ENCODE measurements at regions not wholly inside any gene's neighbourhood (a gene's known extent, or its start where the extent isn't known, plus 50 kb on each side); places are given as distances from the start of the nearest gene placed in this dataset.

DNA sequence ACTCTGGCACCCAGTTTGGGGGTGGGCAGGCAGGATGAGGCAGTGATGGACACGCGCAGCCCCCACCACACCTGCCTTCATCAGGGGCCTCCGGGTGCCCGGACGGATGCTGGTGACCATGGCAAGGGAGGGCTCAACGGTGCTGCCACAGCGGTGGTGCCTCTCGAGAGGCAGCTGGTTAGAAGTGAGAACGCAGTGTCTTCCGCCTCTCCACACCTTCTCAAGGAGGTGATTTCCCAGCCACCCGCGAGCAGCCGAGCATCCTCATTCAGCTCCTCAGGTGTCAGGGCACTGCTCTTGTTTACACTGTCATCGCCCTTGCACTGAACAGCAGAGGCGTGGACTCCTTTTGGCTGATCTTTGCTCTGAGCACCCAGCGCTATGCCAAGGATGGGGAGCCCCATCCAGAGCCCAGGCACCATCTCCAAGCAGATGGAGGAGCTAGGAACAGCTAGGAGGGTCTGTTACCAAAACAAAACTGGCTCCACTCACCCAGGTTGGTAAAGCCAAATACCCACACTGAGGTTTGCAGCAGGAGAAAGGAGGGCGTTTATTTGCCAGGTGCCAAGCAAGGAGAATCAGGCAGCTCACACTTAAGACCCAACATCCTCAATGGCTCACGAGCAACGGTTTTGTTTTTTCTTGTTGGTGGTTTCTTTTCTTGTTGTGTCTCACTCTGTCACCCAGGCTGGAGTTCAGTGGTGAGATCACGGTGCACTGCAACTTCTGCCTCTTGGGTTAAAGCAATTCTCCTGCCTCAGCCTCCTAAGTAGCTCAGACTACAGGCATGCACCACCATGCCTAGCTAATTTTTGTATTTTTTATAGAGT is 174.3 kb upstream of the TNRC6C start:
- intact Hi-C loops (cut with DNase I; ENCODE audit: low total_unique reads), result no loop called here
- Histone ChIP-seq H3K36me3 (no peaks in the 10 kb centered on the region), H3K9me3 (no peaks in the 10 kb centered on the region), H3K4me3 (no peak overlapping the region), H3K27ac (no peak overlapping the region), H3K27me3 (no peaks in the 10 kb centered on the region), H3K4me1 (peaks cover 0 to 11% of the 10 kb centered on the region in 2 donors)
- no peak for DNase-seq (ENCODE audit: low spot score in 2 of 2)
- TF ChIP-seq POLR2A (IDR thresholded peaks at IDR 0.05) (no peak), POLR2AphosphoS5 (IDR thresholded peaks at IDR 0.05) (no peak)
- TF ChIP-seq, protein P1, sequence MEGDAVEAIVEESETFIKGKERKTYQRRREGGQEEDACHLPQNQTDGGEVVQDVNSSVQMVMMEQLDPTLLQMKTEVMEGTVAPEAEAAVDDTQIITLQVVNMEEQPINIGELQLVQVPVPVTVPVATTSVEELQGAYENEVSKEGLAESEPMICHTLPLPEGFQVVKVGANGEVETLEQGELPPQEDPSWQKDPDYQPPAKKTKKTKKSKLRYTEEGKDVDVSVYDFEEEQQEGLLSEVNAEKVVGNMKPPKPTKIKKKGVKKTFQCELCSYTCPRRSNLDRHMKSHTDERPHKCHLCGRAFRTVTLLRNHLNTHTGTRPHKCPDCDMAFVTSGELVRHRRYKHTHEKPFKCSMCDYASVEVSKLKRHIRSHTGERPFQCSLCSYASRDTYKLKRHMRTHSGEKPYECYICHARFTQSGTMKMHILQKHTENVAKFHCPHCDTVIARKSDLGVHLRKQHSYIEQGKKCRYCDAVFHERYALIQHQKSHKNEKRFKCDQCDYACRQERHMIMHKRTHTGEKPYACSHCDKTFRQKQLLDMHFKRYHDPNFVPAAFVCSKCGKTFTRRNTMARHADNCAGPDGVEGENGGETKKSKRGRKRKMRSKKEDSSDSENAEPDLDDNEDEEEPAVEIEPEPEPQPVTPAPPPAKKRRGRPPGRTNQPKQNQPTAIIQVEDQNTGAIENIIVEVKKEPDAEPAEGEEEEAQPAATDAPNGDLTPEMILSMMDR (IDR thresholded peaks at IDR 0.05), result no peak

GRCh38 chr17:77785312-77785905 is 173.1 kb upstream of the TNRC6C start:
- DNase-seq (ENCODE audit: low spot score in 2 of 2), result no peak

DNA sequence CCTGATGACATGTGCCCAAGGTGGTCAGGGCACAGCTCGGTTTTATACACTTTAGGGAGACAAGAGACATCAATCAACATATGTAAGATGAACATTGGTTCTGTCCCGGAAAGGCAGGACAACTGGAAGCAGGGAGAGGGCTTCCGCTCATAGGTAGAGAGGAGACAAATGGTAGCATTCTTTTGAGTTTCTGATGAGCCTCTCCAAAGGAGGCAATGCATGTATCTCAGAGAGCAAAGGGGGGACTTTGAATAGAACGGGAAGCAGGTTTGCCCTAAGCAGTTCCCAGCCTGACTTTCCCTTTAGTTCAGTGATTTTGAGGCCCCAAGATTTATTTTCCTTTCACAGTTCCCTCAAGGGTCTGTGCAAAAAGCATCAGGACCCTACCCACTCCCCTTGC is 172.4 kb upstream of the TNRC6C start:
- Histone ChIP-seq H3K27me3 (no peaks in the 10 kb centered on the region), H3K27ac (no peak overlapping the region), H3K4me3 (no peak overlapping the region), H3K4me1 (peaks cover 0 to 4% of the 10 kb centered on the region in 2 donors), H3K36me3 (no peaks in the 10 kb centered on the region), H3K9me3 (no peaks in the 10 kb centered on the region)
- no peak for DNase-seq (ENCODE audit: low spot score in 2 of 2)
- intact Hi-C loops (cut with DNase I; ENCODE audit: low total_unique reads), result no loop called here
- TF ChIP-seq POLR2AphosphoS5 (IDR thresholded peaks at IDR 0.05) (no peak), POLR2A (IDR thresholded peaks at IDR 0.05) (no peak)
- TF ChIP-seq, protein P1 (IDR thresholded peaks at IDR 0.05), result no peak

More at GRCh38 chr17:77785312-77785905, 173.1 kb upstream of the TNRC6C start:
- Histone ChIP-seq H3K4me3 (no peak overlapping the region), H3K36me3 (no peaks in the 10 kb centered on the region), H3K27ac (no peak overlapping the region), H3K27me3 (no peaks in the 10 kb centered on the region), H3K9me3 (no peaks in the 10 kb centered on the region), H3K4me1 (peaks cover 0 to 4% of the 10 kb centered on the region in 2 donors)
- intact Hi-C loops (cut with DNase I; ENCODE audit: low total_unique reads), result no loop called here
- TF ChIP-seq POLR2AphosphoS5 (IDR thresholded peaks at IDR 0.05), result no peak

GRCh38 chr17:77786740-77787505 is 171.6 kb upstream of the TNRC6C start:
- DNase-seq (ENCODE audit: low spot score in 2 of 2), result no peak
- Histone ChIP-seq H3K4me1 (peaks cover 0 to 4% of the 10 kb centered on the region in 2 donors), H3K27ac (no peak overlapping the region), H3K36me3 (no peaks in the 10 kb centered on the region), H3K27me3 (no peaks in the 10 kb centered on the region), H3K4me3 (no peak overlapping the region), H3K9me3 (no peaks in the 10 kb centered on the region)
- intact Hi-C loops (cut with DNase I; ENCODE audit: low total_unique reads), result no loop called here
- TF ChIP-seq POLR2A (IDR thresholded peaks at IDR 0.05) (no peak), POLR2AphosphoS5 (IDR thresholded peaks at IDR 0.05) (no peak)
- TF ChIP-seq, protein P1 (IDR thresholded peaks at IDR 0.05), result no peak

DNA sequence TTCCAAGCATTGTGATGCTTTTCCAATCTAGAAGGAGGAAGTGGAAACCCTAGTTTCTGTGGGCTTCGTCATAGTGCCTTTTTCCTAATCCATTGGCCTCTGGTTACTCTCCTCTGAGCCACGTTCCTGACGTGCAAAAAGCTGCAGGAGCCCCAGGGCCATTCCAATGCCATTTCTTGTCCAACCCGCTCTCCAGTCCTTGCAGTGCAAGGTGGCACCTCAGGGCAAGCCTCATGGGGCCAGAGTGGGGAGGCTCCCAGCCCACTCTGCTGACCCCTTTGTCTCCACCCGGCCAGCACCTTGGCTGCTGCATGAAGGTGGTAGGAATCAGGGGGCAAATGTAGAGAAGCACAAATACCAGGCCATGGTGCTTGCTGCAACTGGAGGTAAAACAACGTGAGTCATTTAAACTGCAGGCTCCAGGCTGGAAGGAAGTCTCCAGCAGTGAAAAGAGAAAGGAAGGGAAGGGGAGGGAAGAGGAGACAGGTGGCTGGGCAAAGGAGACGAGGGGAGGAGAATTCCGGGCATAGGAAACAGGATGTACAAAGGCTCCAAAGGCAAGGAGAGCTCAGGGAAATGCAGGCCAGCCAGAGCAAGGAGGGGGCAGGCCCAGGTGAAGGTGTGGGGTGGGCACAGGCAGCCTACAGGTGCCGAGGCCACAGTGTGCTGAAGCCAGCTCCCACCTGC is 168.2 kb upstream of the TNRC6C start:
- intact Hi-C loops (cut with DNase I; ENCODE audit: low total_unique reads), result no loop called here
- H3K4me1 ChIP-seq, result peaks cover 0 to 4% of the 10 kb centered on the region in 2 donors
- H3K27me3 ChIP-seq, result no peaks in the 10 kb centered on the region
- no peaks in the 10 kb centered on the region for H3K9me3 ChIP-seq
- no peak overlapping the region for H3K27ac ChIP-seq
- DNase-seq (ENCODE audit: low spot score in 2 of 2), result no peak
- H3K36me3 ChIP-seq, result no peaks in the 10 kb centered on the region
- no peak overlapping the region for H3K4me3 ChIP-seq
- TF ChIP-seq POLR2A (IDR thresholded peaks at IDR 0.05) (no peak), POLR2AphosphoS5 (IDR thresholded peaks at IDR 0.05) (no peak)
- TF ChIP-seq, protein P1 (IDR thresholded peaks at IDR 0.05), result no peak

All from breast epithelium (tissue), 4 donors.